ENCODE measurements at regions not wholly inside any gene's neighbourhood (a gene's known extent, or its start where the extent isn't known, plus 50 kb on each side); places are given as distances from the start of the nearest gene placed in this dataset.

DNA sequence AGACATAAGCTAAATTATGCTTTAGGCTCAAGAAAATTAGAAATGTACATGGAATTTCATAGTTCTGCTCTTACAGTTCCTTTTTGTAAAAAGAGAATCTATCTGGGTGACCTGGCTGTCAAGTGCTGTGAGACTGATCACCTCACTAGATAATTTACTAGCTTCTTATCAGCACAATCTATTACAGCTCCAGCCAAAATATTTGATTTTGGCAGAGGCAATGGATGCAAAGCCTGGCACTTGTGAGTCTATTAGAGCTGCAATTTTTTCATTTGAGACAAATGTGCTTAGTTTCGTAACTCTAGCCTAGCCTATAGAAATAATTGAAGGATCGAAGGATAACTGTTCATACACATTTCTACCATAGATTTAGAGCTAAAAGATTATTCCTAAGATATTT is 927.5 kb downstream of the SLC6A15 start:
- Histone ChIP-seq H3K36me3 (replicated peaks in 1 of 2; ENCODE audit: insufficient read depth in 1 of 2, low read depth in 2 of 2) (no peaks in the 10 kb centered on the region), H3K4me3 (no peak overlapping the region), H3K27ac (no peak overlapping the region), H3K9me3 (no peaks in the 10 kb centered on the region), H3K27me3 (no peaks in the 10 kb centered on the region), H3K4me1 (no peaks in the 10 kb centered on the region)
- ATAC-seq (no peak), DNase-seq (no peak)
- WGBS, 2 donors, result 54 to 66% methylated on average over 2 of the region's 2 CpGs
- intact Hi-C loops (cut with DNase I), result no loop called here
- TF ChIP-seq, protein P1, sequence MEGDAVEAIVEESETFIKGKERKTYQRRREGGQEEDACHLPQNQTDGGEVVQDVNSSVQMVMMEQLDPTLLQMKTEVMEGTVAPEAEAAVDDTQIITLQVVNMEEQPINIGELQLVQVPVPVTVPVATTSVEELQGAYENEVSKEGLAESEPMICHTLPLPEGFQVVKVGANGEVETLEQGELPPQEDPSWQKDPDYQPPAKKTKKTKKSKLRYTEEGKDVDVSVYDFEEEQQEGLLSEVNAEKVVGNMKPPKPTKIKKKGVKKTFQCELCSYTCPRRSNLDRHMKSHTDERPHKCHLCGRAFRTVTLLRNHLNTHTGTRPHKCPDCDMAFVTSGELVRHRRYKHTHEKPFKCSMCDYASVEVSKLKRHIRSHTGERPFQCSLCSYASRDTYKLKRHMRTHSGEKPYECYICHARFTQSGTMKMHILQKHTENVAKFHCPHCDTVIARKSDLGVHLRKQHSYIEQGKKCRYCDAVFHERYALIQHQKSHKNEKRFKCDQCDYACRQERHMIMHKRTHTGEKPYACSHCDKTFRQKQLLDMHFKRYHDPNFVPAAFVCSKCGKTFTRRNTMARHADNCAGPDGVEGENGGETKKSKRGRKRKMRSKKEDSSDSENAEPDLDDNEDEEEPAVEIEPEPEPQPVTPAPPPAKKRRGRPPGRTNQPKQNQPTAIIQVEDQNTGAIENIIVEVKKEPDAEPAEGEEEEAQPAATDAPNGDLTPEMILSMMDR (IDR thresholded peaks at IDR 0.05), result no peak
- TF ChIP-seq POLR2A (IDR thresholded peaks at IDR 0.05), result no peak

DNA sequence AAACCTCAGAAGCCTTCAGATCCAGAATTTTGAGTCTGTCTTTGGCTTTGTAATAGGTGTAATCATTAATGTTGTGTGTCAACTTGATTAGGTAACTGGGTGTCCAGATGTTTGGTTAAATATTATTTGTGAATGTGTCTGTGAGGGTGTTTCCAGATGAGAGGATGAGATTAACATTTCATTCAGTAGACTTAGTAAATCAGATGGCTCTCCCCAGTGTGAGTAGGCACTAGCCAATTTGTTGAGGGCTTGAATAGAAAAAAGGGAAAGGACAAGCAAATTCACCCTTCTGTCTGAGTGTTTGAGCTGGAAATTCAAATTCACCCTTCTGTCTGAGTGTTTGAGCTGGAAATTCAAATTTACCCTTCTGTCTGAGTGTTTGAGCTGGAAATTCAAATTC is 932.2 kb downstream of the SLC6A15 start:
- ATAC-seq, result no peak

DNA sequence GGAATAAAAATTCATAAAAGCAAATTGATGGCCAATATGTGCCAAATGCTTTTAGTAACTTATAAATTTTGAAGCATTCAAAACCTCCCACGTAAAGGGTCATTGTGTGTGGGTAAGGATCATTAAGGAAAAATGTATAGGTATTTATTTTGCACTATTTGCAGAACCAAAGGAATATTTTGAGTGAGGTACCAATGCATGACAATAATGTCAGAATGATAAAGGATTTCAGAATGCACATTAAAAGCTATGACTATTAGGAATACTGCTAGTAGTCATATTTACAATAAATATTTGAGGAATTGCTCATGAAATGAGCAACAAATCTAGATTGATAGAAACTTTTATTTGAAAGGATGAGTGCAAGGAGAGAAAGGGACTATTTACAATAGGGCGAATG is 932.8 kb downstream of the SLC6A15 start:
- Histone ChIP-seq H3K4me3 (no peak overlapping the region), H3K27ac (no peak overlapping the region), H3K9me3 (no peaks in the 10 kb centered on the region), H3K27me3 (no peaks in the 10 kb centered on the region), H3K36me3 (replicated peaks in 1 of 2; ENCODE audit: insufficient read depth in 1 of 2, low read depth in 2 of 2) (no peaks in the 10 kb centered on the region), H3K4me1 (no peaks in the 10 kb centered on the region)
- TF ChIP-seq, protein P1 (IDR thresholded peaks at IDR 0.05), result no peak
- no peak for TF ChIP-seq POLR2A (IDR thresholded peaks at IDR 0.05)
- 65 to 78% methylated on average over 2 of the region's 2 CpGs for WGBS, 2 donors
- intact Hi-C loops (cut with DNase I), result no loop called here
- DNase-seq, result no peak
- ATAC-seq, result no peak

More for the DNA sequence above, 932.2 kb downstream of the SLC6A15 start:
- no peaks in the 10 kb centered on the region for H3K36me3 ChIP-seq (replicated peaks in 1 of 2; ENCODE audit: insufficient read depth in 1 of 2, low read depth in 2 of 2)
- no peaks in the 10 kb centered on the region for H3K27me3 ChIP-seq
- H3K4me3 ChIP-seq, result no peak overlapping the region
- no peaks in the 10 kb centered on the region for H3K9me3 ChIP-seq
- intact Hi-C loops (cut with DNase I), result no loop called here
- TF ChIP-seq POLR2A (IDR thresholded peaks at IDR 0.05), result no peak
- TF ChIP-seq, protein P1 (IDR thresholded peaks at IDR 0.05), result no peak
- no peaks in the 10 kb centered on the region for H3K4me1 ChIP-seq
- no peak for DNase-seq
- no peak overlapping the region for H3K27ac ChIP-seq

- 89% methylated on average over 3 of the region's 3 CpGs for WGBS, 2 donors
- Histone ChIP-seq H3K27ac (no peak overlapping the region), H3K4me3 (no peak overlapping the region), H3K36me3 (replicated peaks in 1 of 2; ENCODE audit: insufficient read depth in 1 of 2, low read depth in 2 of 2) (no peaks in the 10 kb centered on the region), H3K4me1 (no peaks in the 10 kb centered on the region), H3K9me3 (no peaks in the 10 kb centered on the region), H3K27me3 (no peaks in the 10 kb centered on the region)
- intact Hi-C loops (cut with DNase I), result no loop called here
- DNase-seq (no peak), ATAC-seq (no peak)
- no peak for TF ChIP-seq POLR2A (IDR thresholded peaks at IDR 0.05)
- TF ChIP-seq, protein P1 (IDR thresholded peaks at IDR 0.05), result no peak
Observed at GRCh38 chr12:83971781-83972180, 940.8 kb downstream of the SLC6A15 start.

GRCh38 chr12:83960767-83961166 is 951.8 kb downstream of the SLC6A15 start:
- ATAC-seq (no peak), DNase-seq (no peak)
- no peaks in the 10 kb centered on the region for H3K36me3 ChIP-seq (replicated peaks in 1 of 2; ENCODE audit: insufficient read depth in 1 of 2, low read depth in 2 of 2)
- TF ChIP-seq, protein P1 (IDR thresholded peaks at IDR 0.05), result no peak
- TF ChIP-seq POLR2A (IDR thresholded peaks at IDR 0.05), result no peak
- no peaks in the 10 kb centered on the region for H3K9me3 ChIP-seq
- no peak overlapping the region for H3K27ac ChIP-seq
- H3K4me1 ChIP-seq, result no peaks in the 10 kb centered on the region
- no peak overlapping the region for H3K4me3 ChIP-seq
- no peaks in the 10 kb centered on the region for H3K27me3 ChIP-seq
- 78 to 90% methylated on average over 1 of the region's 1 CpG for WGBS, 2 donors
- intact Hi-C loops (cut with DNase I), result no loop called here
